HG02588 (cell line): ENCODE measurements at regions not wholly inside any gene's neighbourhood (a gene's known extent, or its start where the extent isn't known, plus 50 kb on each side); places are given as distances from the start of the nearest gene placed in this dataset.

Experiments used
- ATAC-seq: cut with Tn5 transposase; IDR thresholded peaks from one replicate; pipeline ENCODE4 v1.9.1; 2021; ENCODE audit warnings: mild to moderate bottlenecking, moderate library complexity; ENCODE audit not compliant: unreplicated experiment

GRCh38 chr13:43983373-43983772 is 103.7 kb downstream of the LACC1 start:
- no peak for ATAC-seq

GRCh38 chr13:43984292-43984691 is 104.6 kb downstream of the LACC1 start:
- no peak for ATAC-seq

DNA sequence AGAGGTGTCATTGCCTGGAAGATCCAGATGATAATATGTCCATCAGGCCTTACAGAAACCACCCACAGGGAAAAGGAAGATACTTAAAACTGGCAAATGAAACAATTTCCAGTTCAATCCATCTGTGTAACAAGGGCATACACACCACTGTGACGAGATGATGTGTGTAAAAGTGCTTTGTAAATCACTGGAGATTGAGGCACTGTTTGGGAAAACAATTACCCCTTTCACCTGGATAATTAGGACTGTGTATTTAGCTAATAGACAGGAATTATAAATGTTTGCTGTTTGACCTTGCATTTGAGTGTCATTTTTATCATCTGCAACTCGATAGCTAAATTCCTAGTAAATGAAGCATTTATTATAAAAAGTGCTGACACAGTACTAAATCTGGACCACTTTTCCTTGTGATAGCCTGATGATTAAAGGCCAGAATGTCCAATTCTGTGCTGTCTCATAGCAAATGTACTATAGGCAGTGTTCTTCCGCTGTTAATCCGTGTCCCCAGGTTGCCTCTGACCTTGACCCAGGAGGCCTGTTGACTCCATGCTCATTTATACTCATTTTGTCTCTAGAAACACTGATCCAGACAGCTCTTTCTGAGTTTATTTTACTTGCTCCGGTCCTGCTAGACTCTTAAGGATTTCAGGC is 105.8 kb downstream of the LACC1 start:
- no peak for ATAC-seq

DNA sequence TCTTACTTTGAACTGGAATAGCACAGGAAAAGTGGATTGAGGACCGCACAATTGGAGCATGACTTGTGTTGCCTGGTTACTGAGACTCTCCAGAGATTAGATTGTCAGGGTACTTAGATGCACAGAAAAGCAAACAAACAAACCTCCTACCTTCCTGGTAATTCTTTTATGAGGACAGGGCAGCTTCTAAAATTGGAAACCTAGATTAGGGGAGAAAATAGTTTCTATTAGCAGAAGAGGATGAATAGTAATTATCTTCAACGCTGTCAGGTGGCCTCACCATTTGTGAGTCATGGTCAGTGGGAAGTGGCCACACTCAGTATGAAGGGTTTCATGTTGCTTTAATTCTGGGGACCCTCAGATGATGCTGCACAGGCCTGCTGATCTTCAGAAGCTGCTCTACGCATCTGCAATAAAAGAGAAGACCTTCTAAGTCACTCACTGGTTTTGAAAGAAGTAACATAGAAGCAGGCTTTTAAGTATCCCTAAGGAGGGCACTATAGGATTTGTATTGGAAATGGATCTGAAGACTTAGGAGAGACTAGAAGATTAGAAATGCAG is 106.8 kb downstream of the LACC1 start:
- ATAC-seq, result no peak

- no peak for ATAC-seq
Observed at GRCh38 chr13:43988302-43988701, 108.6 kb downstream of the LACC1 start.

- no peak for ATAC-seq
Observed at GRCh38 chr13:43990021-43990420, 110.3 kb downstream of the LACC1 start.

DNA sequence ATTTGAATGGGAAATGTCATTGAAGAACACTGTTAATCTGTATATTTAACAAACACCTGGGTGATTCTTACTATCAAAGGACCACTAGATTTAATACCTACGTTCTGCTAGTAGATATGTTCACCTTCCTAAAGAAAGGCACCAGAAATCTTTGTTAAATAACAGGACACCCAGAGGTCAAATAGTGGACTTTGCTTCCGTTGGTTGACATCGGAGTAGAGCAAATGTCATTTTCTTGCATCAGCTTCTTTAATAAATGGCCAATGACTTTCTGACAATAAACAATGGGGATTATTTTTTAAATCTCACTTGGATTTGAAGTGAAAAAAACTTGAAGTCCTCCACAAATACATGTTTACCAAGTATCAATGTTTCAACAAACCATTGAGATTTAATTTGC is 111.1 kb downstream of the LACC1 start:
- no peak for ATAC-seq

- no peak for ATAC-seq
Observed at GRCh38 chr13:43991773-43992201, 112.1 kb downstream of the LACC1 start.

- ATAC-seq, result no peak
Observed at GRCh38 chr13:43992211-43992610, 112.5 kb downstream of the LACC1 start.

- no peak for ATAC-seq
Observed at GRCh38 chr13:43994999-43995859, 115.5 kb downstream of the LACC1 start.

- ATAC-seq, result no peak
Observed at GRCh38 chr13:43996221-43996620, 116.5 kb downstream of the LACC1 start.

- ATAC-seq, result no peak
Observed at GRCh38 chr13:44003481-44003880, 123.8 kb downstream of the LACC1 start.

- no peak for ATAC-seq
Observed at GRCh38 chr13:44004878-44005277, 125.2 kb downstream of the LACC1 start.

- no peak for ATAC-seq
Observed at GRCh38 chr13:44007451-44007850, 127.7 kb downstream of the LACC1 start.

GRCh38 chr13:44011036-44011435 is 131.3 kb downstream of the LACC1 start:
- no peak for ATAC-seq

DNA sequence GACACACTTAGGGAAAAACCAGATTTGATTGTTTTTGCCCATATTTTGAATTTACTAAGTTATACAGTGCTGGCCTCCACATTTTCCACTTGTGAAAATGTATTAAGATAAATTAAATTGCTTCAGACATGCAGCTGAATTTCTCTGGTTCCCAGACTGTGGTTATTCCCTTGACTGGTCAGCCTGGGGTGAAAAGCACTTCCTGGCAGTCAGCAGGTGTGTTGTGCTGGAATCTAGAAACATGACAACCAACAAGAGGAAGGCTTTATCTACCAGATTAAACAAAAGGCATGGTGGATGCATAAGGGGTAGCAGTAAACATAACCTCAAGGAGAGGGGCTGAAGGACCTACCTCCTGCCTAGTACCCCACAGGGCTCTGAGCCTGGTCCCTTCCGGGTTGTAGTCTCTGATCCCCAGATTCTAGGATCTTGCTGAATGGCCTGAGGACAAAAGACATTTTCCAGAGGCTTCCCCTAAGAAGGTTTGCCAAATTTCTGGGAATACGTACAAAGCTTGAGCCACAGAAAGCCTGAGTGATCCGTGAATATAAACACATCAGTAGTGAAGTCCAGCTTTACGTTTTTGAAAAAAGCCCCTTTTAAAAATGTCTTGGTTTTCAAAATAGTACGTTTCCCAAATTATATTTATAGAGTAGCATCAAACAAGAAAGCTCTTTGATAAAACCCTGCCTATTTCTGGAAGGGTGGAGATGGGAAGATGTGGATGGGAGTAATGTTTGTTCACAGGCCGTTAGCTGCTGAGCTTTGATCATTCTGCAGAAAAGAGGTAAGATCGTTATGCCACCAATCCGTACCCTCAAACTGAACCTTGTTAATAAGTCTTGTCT is 133.4 kb downstream of the LACC1 start:
- ATAC-seq, result no peak

GRCh38 chr13:44013758-44014291 is 134.1 kb downstream of the LACC1 start:
- no peak for ATAC-seq

- ATAC-seq, result no peak
Observed at GRCh38 chr13:44014501-44014900, 134.8 kb downstream of the LACC1 start.

- no peak for ATAC-seq
Observed at GRCh38 chr13:44015118-44015517, 135.4 kb downstream of the LACC1 start.

DNA sequence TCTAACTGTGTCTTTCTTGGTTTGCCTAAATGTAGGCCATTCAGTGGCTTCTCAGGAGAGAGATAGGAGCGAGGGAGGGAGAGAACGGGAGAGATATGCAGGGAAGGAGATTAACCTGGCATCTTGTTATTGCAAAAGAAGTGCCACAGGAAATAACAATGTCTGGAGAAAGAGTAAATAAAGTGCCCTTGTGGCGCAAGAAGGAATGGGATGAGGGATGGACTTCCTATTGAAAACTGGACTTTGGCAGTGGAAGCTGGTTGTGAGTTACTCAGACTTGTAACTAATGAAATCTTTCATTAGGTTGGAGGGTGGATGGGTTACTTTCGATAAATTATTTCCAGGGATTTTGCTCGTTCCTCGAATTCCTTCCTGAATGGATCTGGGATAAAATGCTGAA is 136.1 kb downstream of the LACC1 start:
- ATAC-seq, result no peak

DNA sequence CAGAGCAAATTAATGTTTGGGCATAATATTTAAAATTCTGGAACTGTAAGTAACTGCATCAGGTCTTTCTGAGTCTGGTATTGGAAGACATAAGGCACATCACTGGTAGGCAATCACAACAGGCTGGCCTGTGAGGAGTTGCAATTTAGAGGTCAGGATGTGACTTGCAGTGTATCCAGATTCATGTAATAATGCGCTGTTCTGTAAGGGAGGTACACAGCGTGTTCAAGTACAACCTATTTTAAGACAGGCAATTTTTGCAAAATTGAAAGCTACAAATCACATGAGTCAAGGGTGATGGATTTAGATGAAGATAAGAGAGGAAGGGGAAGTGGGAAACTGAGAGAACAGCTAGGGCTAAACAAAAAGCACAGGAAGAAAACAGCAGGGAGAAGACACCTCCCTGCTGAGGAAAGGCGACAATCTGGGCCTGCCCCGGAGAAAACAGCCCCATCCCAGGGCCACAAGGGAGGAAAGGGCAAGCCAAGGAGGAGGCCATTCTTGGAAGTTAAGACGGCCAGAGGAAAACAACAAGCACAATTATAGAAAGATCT is 138.1 kb downstream of the LACC1 start:
- ATAC-seq, result no peak
